ENCODE measurements at regions not wholly inside any gene's neighbourhood (a gene's known extent, or its start where the extent isn't known, plus 50 kb on each side); places are given as distances from the start of the nearest gene placed in this dataset.
"Not testable (repeated sequence)": the region's sequence is repeated elsewhere in the genome, so short reads cannot be mapped to it uniquely, and the experiment has no call there.

GRCh38 chr10:93224005-93224779 lies 150.5 kb downstream of the CYP26A1 start:
- Histone ChIP-seq H3K4me3 (no peak overlapping the region), H3K27me3 (ENCODE audit: low read depth) (no peaks in the 10 kb centered on the region), H3K4me1 (no peaks in the 10 kb centered on the region), H3K27ac (no peak overlapping the region), H3K36me3 (no peaks in the 10 kb centered on the region), H3K9me3 (no peaks in the 10 kb centered on the region)
- TF ChIP-seq CTCF (IDR thresholded peaks at IDR 0.05), result no peak
- no peak for DNase-seq
- intact Hi-C loops (cut with DNase I), result no loop called here
- no peak for ATAC-seq

- no peaks in the 10 kb centered on the region for H3K27me3 ChIP-seq (ENCODE audit: low read depth)
- DNase-seq (no peak), ATAC-seq (no peak)
- H3K9me3 ChIP-seq, result no peaks in the 10 kb centered on the region
- TF ChIP-seq CTCF (IDR thresholded peaks at IDR 0.05), result no peak
- no peaks in the 10 kb centered on the region for H3K4me1 ChIP-seq
- intact Hi-C loops (cut with DNase I), result no loop called here
- H3K36me3 ChIP-seq, result no peaks in the 10 kb centered on the region
- H3K4me3 ChIP-seq, result no peak overlapping the region
- H3K27ac ChIP-seq, result no peak overlapping the region
Measured at GRCh38 chr10:93225938-93226337, 152.2 kb downstream of the CYP26A1 start.

- TF ChIP-seq CTCF (IDR thresholded peaks at IDR 0.05), result no peak
- Histone ChIP-seq H3K36me3 (no peaks in the 10 kb centered on the region), H3K27me3 (ENCODE audit: low read depth) (no peaks in the 10 kb centered on the region), H3K27ac (no peak overlapping the region), H3K4me3 (no peak overlapping the region), H3K9me3 (no peaks in the 10 kb centered on the region), H3K4me1 (no peaks in the 10 kb centered on the region)
- intact Hi-C loops (cut with DNase I), result no loop called here
- ATAC-seq, result no peak
- DNase-seq, result no peak
Measured at GRCh38 chr10:93226619-93227018, 152.9 kb downstream of the CYP26A1 start.

GRCh38 chr10:93230596-93230995 lies 156.9 kb downstream of the CYP26A1 start:
- DNase-seq; H3K4me1 ChIP-seq; H3K4me3 ChIP-seq; H3K27me3 ChIP-seq (ENCODE audit: low read depth); H3K36me3 ChIP-seq; intact Hi-C loops (cut with DNase I); H3K27ac ChIP-seq; ATAC-seq; H3K9me3 ChIP-seq: not testable (repeated sequence)

GRCh38 chr10:93232159-93232558 lies 158.5 kb downstream of the CYP26A1 start:
- ATAC-seq; H3K4me3 ChIP-seq; H3K9me3 ChIP-seq; H3K27ac ChIP-seq; H3K27me3 ChIP-seq (ENCODE audit: low read depth); H3K36me3 ChIP-seq; H3K4me1 ChIP-seq; DNase-seq; intact Hi-C loops (cut with DNase I): not testable (repeated sequence)

- H3K27me3 ChIP-seq (ENCODE audit: low read depth); H3K27ac ChIP-seq; H3K4me1 ChIP-seq; H3K4me3 ChIP-seq; DNase-seq; H3K9me3 ChIP-seq; intact Hi-C loops (cut with DNase I); H3K36me3 ChIP-seq; ATAC-seq: not testable (repeated sequence)
Measured at GRCh38 chr10:93234940-93235339, 161.2 kb downstream of the CYP26A1 start.

GRCh38 chr10:93235686-93236085 lies 162.0 kb downstream of the CYP26A1 start:
- TF ChIP-seq CTCF (IDR thresholded peaks at IDR 0.05), result no peak
- Histone ChIP-seq H3K27me3 (ENCODE audit: low read depth) (no peaks in the 10 kb centered on the region), H3K4me3 (no peak overlapping the region), H3K36me3 (no peaks in the 10 kb centered on the region), H3K27ac (no peak overlapping the region), H3K4me1 (no peaks in the 10 kb centered on the region), H3K9me3 (no peaks in the 10 kb centered on the region)
- intact Hi-C loops (cut with DNase I), result no loop called here
- DNase-seq, result no peak
- peak in 1 of 2 donors; percentile 14 for ATAC-seq

All from lower lobe of right lung (tissue), 2 donors.